CD4-positive, alpha-beta T cell (primary cell): ENCODE measurements at regions not wholly inside any gene's neighbourhood (a gene's known extent, or its start where the extent isn't known, plus 50 kb on each side); places are given as distances from the start of the nearest gene placed in this dataset.

Source experiments
- ATAC-seq: fragments of 200-7000 bp; cut with Tn5 transposase; one replicate; pipeline ENCODE4 v1.10.0; 2022; ENCODE audit warnings: mild to moderate bottlenecking; ENCODE audit not compliant: poor library complexity
- CTCF ChIA-PET: fragments of 350-600 bp; sonication (Branson Sonifier 250); formaldehyde crosslinking; loops from one replicate; lab custom pipeline; 2021; ENCODE audit warnings: antibody characterized with exemption, inconsistent platforms; lab: Charles Lee
- POLR2A ChIA-PET: fragments of 350-600 bp; sonication (Branson Sonifier 250); formaldehyde crosslinking; loops from one replicate; lab custom pipeline; 2021; ENCODE audit warnings: antibody characterized with exemption, inconsistent platforms; lab: Charles Lee
- DNase-seq, 14 experiments: peaks; one replicate each; pipeline ENCODE4 v3.0.0-alpha.2; 2013 to 2020; ENCODE audit warnings: mixed read lengths in 2 of 14
- H3K27ac ChIP-seq, 2 donors: one replicate each; pipeline versions ENCODE4 v1.5.1 to v1.7.0; 2013; ENCODE audit warnings: low read length in 2 of 2, low read depth in 1 of 2, mild to moderate bottlenecking in 1 of 2
- H3K27me3 ChIP-seq, 2 experiments: 1 replicate in 1 of 2; 2 replicates in 1 of 2; pipeline versions ENCODE4 v1.6.1 to v1.7.0; 2013; ENCODE audit warnings: low read length in 2 of 2, control low read depth in 1 of 2, mild to moderate bottlenecking in 1 of 2, moderate library complexity in 1 of 2; ENCODE audit not compliant: insufficient read depth in 2 of 2, control insufficient read depth in 1 of 2
- H3K36me3 ChIP-seq: one replicate; pipeline ENCODE4 v1.6.1; 2013; ENCODE audit warnings: low read length, control low read depth; ENCODE audit not compliant: insufficient read depth
- H3K4me1 ChIP-seq: one replicate; pipeline ENCODE4 v1.6.1; 2013; ENCODE audit warnings: low read length, control low read depth; ENCODE audit not compliant: insufficient read depth
- H3K4me3 ChIP-seq: one replicate; pipeline ENCODE4 v1.5.1; 2013; ENCODE audit warnings: mild to moderate bottlenecking, low read length, moderate library complexity
- H3K9me3 ChIP-seq, 2 experiments: 1 replicate in 1 of 2; 2 replicates in 1 of 2; pipeline versions ENCODE4 v1.6.1 to v1.7.0; 2013; ENCODE audit warnings: low read length in 2 of 2, mild to moderate bottlenecking in 2 of 2, control low read depth in 1 of 2, moderate library complexity in 1 of 2; ENCODE audit not compliant: control insufficient read depth in 1 of 2, insufficient read depth in 1 of 2
- H3K27ac Mint-ChIP-seq: one replicate; pipeline ENCODE4 v1.8.0; 2020; ENCODE audit warnings: mixed read lengths
- H3K27me3 Mint-ChIP-seq: one replicate; pipeline ENCODE4 v1.8.0; 2021; ENCODE audit warnings: mixed read lengths
- H3K36me3 Mint-ChIP-seq: one replicate; pipeline ENCODE4 v1.8.0; 2021; ENCODE audit warnings: low read depth, mixed read lengths
- H3K4me1 Mint-ChIP-seq: one replicate; pipeline ENCODE4 v1.8.0; 2021; ENCODE audit warnings: low read depth, mixed read lengths
- H3K4me3 Mint-ChIP-seq: one replicate; pipeline ENCODE4 v1.8.0; 2020; ENCODE audit warnings: mild to moderate bottlenecking, mixed read lengths
- H3K9me3 Mint-ChIP-seq: one replicate; pipeline ENCODE4 v1.8.0; 2020; ENCODE audit warnings: mixed read lengths
- CTCF ChIP-seq: fragments of 200-600 bp; IDR thresholded peaks from one replicate; pipeline ENCODE4 v1.8.0; 2022; ENCODE audit warnings: antibody characterized with exemption, mild to moderate bottlenecking
- intact Hi-C, 2 experiments: fragments of 100-400 bp; cut with DNase I in 1 of 2; cut with micrococcal nuclease in 1 of 2; formaldehyde crosslinking; loops; one replicate each; pipeline versions ENCODE4 v1.15.1 to v1.9.0; 2023 to 2025; cut with DNase I, micrococcal nuclease

- CTCF ChIA-PET = no interaction called here
- Histone ChIP-seq H3K9me3 (peaks cover 18% of the 10 kb centered on the region in 2 experiments), H3K27me3 (peaks cover 0 to 6% of the 10 kb centered on the region in 2 experiments), H3K27ac (no peak overlapping the region), H3K4me1 (no peaks in the 10 kb centered on the region), H3K36me3 (no peaks in the 10 kb centered on the region), H3K4me3 (no peak overlapping the region)
- TF ChIP-seq CTCF = no peak
- DNase-seq (no peak), ATAC-seq (no peak)
- no peaks in the 10 kb centered on the region for H3K36me3 Mint-ChIP-seq
- peaks cover 22% of the 10 kb centered on the region for H3K27me3 Mint-ChIP-seq
- peaks cover 2% of the 10 kb centered on the region for H3K9me3 Mint-ChIP-seq
- H3K27ac Mint-ChIP-seq = no peak overlapping the region
- intact Hi-C loops = no loop called here
- no peak overlapping the region for H3K4me3 Mint-ChIP-seq
- POLR2A ChIA-PET = no interaction called here
- H3K4me1 Mint-ChIP-seq = no peaks in the 10 kb centered on the region
These were observed 558.1 kb downstream of the TBC1D22A start for GRCh38 chr22:47320560-47320959.

- H3K4me3 ChIP-seq = no peak overlapping the region
- CTCF ChIA-PET = no interaction called here
These were observed 555.7 kb downstream of the TBC1D22A start for GRCh38 chr22:47318041-47318737.

GRCh38 chr22:47315862-47316419 is 553.5 kb downstream of the TBC1D22A start:
- ChIA-PET CTCF (no interaction called here), POLR2A (no interaction called here)
- H3K27ac Mint-ChIP-seq = no peak overlapping the region
- H3K9me3 ChIP-seq = peaks cover 6 to 8% of the 10 kb centered on the region in 2 experiments
- peaks cover 0 to 3% of the 10 kb centered on the region in 2 experiments for H3K27me3 ChIP-seq
- no peaks in the 10 kb centered on the region for H3K36me3 ChIP-seq
- H3K4me1 ChIP-seq = no peaks in the 10 kb centered on the region
- ATAC-seq = no peak
- intact Hi-C loops = no loop called here
- peaks cover 13% of the 10 kb centered on the region for H3K9me3 Mint-ChIP-seq
- H3K27ac ChIP-seq = no peak overlapping the region
- DNase-seq = no peak
- H3K4me3 ChIP-seq = no peak overlapping the region
- H3K4me3 Mint-ChIP-seq = no peak overlapping the region
- no peaks in the 10 kb centered on the region for H3K36me3 Mint-ChIP-seq
- no peaks in the 10 kb centered on the region for H3K4me1 Mint-ChIP-seq
- H3K27me3 Mint-ChIP-seq = peaks cover 22% of the 10 kb centered on the region
- no peak for TF ChIP-seq CTCF

More at GRCh38 chr22:47318041-47318737, 555.7 kb downstream of the TBC1D22A start:
- TF ChIP-seq CTCF = no peak
- Mint-ChIP-seq H3K9me3 (peaks cover 5% of the 10 kb centered on the region), H3K4me3 (no peak overlapping the region), H3K4me1 (no peaks in the 10 kb centered on the region), H3K27ac (no peak overlapping the region), H3K36me3 (no peaks in the 10 kb centered on the region), H3K27me3 (peaks cover 18% of the 10 kb centered on the region)
- Histone ChIP-seq H3K4me1 (no peaks in the 10 kb centered on the region), H3K36me3 (no peaks in the 10 kb centered on the region), H3K27me3 (peaks cover 0 to 3% of the 10 kb centered on the region in 2 experiments), H3K27ac (no peak overlapping the region), H3K9me3 (peaks cover 16 to 18% of the 10 kb centered on the region in 2 experiments)
- ATAC-seq = no peak
- POLR2A ChIA-PET = no interaction called here
- intact Hi-C loops = no loop called here
- DNase-seq = no peak
